ENCODE measurements at regions not wholly inside any gene's neighbourhood (a gene's known extent, or its start where the extent isn't known, plus 50 kb on each side); places are given as distances from the start of the nearest gene placed in this dataset.

DNA sequence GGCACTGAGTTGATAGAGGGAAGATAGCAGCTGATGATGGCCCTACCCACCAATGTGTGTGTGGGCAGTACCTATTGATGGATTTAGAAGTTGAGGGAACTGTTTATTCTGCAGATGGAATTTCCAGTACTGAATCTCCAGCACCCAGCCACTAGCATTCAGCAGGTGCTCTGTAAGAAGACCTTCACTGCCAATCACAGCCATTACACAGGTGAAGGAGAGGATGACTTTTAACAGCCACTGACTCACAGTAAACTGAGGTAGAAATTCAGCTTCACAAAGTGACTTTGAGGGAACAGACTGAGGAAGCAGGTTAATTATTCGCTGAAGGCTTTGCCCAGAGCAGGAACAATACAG lies 107.8 kb downstream of the GGTLC2 start:
- Histone ChIP-seq H3K27ac (no peak overlapping the region), H3K4me3 (no peak overlapping the region)
- no peak for DNase-seq (ENCODE audit: low spot score)
- no peak for TF ChIP-seq CTCF (IDR thresholded peaks at IDR 0.05)

DNA sequence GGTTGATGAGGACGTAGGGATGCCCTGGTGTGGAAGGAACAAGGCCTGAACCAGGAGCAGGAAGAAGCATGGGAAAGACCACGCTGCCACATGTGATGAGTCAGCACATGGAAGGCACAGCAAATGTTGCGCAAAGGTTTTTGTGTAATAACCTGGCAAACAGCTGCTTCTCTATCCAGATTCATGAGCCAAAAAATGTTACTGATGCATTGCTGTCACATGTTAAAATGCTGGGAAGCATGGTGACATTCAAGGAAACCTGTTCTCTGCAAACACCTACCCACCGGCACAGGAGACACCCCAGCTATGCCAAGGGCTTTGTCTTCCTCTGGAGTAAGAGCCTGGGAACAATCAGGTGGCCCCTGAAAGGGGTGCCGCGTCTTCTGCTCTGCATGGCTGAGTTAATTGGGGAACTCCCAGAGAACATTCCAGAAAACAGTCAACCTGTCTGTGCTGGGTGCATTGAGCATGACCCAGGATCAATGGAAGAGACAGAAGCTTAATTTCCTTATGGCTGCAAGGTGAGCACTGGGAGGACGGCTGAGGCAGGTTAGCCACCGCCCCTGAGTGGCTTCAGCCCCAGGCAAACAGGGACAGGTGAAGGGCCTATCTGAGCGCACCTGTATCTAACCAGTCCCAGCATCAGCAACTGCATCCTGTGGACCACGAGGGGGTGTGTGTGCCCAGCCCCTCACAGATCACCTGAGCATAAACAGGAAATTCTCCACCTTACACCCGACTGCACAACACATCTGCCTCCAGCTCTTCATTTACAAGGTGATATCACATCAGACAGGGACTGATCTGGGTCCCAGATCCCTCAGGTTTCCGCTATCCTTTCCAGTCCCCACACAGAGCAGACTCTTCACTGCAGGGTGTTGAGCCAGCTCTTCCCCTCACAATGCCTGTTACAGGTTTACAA lies 108.4 kb downstream of the GGTLC2 start:
- H3K4me3 ChIP-seq: no peak overlapping the region
- no peak for TF ChIP-seq CTCF (IDR thresholded peaks at IDR 0.05)
- H3K27ac ChIP-seq: no peak overlapping the region
- peak; percentile 69 for DNase-seq (ENCODE audit: low spot score)

- H3K4me3 ChIP-seq: no peak overlapping the region
- peak; percentile 21 for TF ChIP-seq CTCF (IDR thresholded peaks at IDR 0.05)
- peak; percentile 70 for DNase-seq (ENCODE audit: low spot score)
- H3K27ac ChIP-seq: no peak overlapping the region
Measured at GRCh38 chr22:22753526-22754267, 109.3 kb downstream of the GGTLC2 start.

DNA sequence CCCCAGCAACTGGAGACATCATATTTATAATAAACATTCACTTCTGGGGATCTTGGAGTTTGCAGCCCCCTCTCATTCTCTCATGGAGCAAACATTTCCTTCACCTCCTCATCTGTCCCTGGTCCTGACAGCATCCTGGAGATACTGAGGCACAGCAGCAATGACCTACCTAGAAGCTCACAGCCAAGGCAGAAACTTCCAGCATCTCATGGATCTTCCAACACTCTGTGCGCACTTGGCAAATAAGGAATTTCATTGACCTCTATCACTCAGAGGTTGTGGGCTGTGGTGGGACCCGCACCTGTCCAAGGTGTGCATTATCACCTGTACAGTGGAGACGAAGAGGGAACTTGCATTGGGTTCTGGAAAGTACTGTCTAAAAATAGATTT lies 109.8 kb downstream of the GGTLC2 start:
- no peak overlapping the region for H3K27ac ChIP-seq
- no peak overlapping the region for H3K4me3 ChIP-seq
- TF ChIP-seq CTCF (IDR thresholded peaks at IDR 0.05): no peak
- DNase-seq (ENCODE audit: low spot score): peak; percentile 12

GRCh38 chr22:22754961-22755777 lies 110.8 kb downstream of the GGTLC2 start:
- no peak overlapping the region for H3K27ac ChIP-seq
- TF ChIP-seq CTCF (IDR thresholded peaks at IDR 0.05): no peak
- peak; percentile 52 for DNase-seq (ENCODE audit: low spot score)
- H3K4me3 ChIP-seq: no peak overlapping the region

GRCh38 chr22:22755778-22756100 lies 111.3 kb downstream of the GGTLC2 start:
- H3K4me3 ChIP-seq: no peak overlapping the region
- H3K27ac ChIP-seq: no peak overlapping the region
- peak; percentile 49 for DNase-seq (ENCODE audit: low spot score)
- no peak for TF ChIP-seq CTCF (IDR thresholded peaks at IDR 0.05)

Data from coronary artery (tissue), 2 donors.